SHP77 treated with DMSO at 0.1 percent for 48 hours (cell line): ENCODE measurements at regions not wholly inside any gene's neighbourhood (a gene's known extent, or its start where the extent isn't known, plus 50 kb on each side); places are given as distances from the start of the nearest gene placed in this dataset.
"Not testable (repeated sequence)": the region's sequence is repeated elsewhere in the genome, so short reads cannot be mapped to it uniquely, and the experiment has no call there.

Source experiments
- DNase-seq: peaks from one replicate; lab custom pipeline; 2025; lab: John Stamatoyannopoulos, UW

- no peak for DNase-seq
These were observed 102.0 kb upstream of the LSM6 start for GRCh38 chr4:146073517-146073916.

GRCh38 chr4:146072376-146072775 is 103.1 kb upstream of the LSM6 start:
- no peak for DNase-seq

- no peak for DNase-seq
These were observed 104.1 kb upstream of the LSM6 start for GRCh38 chr4:146071390-146071789.

- no peak for DNase-seq
These were observed 112.4 kb upstream of the LSM6 start for GRCh38 chr4:146063143-146063542.

- DNase-seq: no peak
These were observed 113.2 kb upstream of the LSM6 start for GRCh38 chr4:146062340-146062739.

GRCh38 chr4:146061610-146062334 is 113.7 kb upstream of the LSM6 start:
- no peak for DNase-seq

- no peak for DNase-seq
These were observed 115.7 kb upstream of the LSM6 start for GRCh38 chr4:146059865-146060264.

GRCh38 chr4:146059151-146059550 is 116.4 kb upstream of the LSM6 start:
- no peak for DNase-seq

- no peak for DNase-seq
These were observed 117.0 kb upstream of the LSM6 start for GRCh38 chr4:146058531-146058930.

- no peak for DNase-seq
These were observed 116.1 kb upstream of the ZNF827 start for GRCh38 chr4:146054676-146055075.

GRCh38 chr4:146053891-146054290 is 115.3 kb upstream of the ZNF827 start:
- DNase-seq: no peak

- no peak for DNase-seq
These were observed 113.2 kb upstream of the ZNF827 start for GRCh38 chr4:146051728-146052391.

- DNase-seq: no peak
These were observed 112.6 kb upstream of the ZNF827 start for GRCh38 chr4:146051223-146051622.

- no peak for DNase-seq
These were observed 111.2 kb upstream of the ZNF827 start for GRCh38 chr4:146049802-146050201.

GRCh38 chr4:146047768-146048167 is 109.1 kb upstream of the ZNF827 start:
- DNase-seq: not testable (repeated sequence)

- no peak for DNase-seq
These were observed 102.7 kb upstream of the ZNF827 start for GRCh38 chr4:146041139-146042004.

GRCh38 chr4:146040623-146041022 is 102.0 kb upstream of the ZNF827 start:
- no peak for DNase-seq

GRCh38 chr4:146033149-146033548 is 94.5 kb upstream of the ZNF827 start:
- no peak for DNase-seq

- DNase-seq: no peak
These were observed 93.7 kb upstream of the ZNF827 start for GRCh38 chr4:146032234-146032860.

- DNase-seq: no peak
These were observed 91.5 kb upstream of the ZNF827 start for GRCh38 chr4:146029939-146030710.

- no peak for DNase-seq
These were observed 90.5 kb upstream of the ZNF827 start for GRCh38 chr4:146029147-146029546.

GRCh38 chr4:146027761-146028160 is 89.1 kb upstream of the ZNF827 start:
- DNase-seq: no peak
